ENCODE measurements at regions not wholly inside any gene's neighbourhood (a gene's known extent, or its start where the extent isn't known, plus 50 kb on each side); places are given as distances from the start of the nearest gene placed in this dataset.

DNA sequence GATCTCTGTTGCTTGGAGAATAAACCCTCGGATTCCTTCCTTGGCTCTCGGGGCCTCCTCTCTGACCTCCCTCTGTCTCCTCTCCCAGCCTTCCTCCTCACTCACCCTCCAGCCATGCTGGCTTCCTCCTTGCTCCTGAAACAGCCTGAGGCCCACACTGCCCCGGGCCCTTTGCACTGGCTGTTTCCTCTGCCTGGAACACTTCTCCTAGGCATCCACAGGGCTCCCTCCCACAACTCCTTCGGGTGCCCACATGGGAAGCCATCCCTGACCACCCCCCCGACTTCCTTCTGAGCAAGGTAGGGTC, 87.7 kb downstream of the CEBPB start:
- no peak overlapping the region for H3K4me2 ChIP-seq (ENCODE audit: control insufficient read depth, extremely low read depth, insufficient read depth, low read depth, low read length)
- DNase-seq (ENCODE audit: low read depth, low spot score) (no peak), FAIRE-seq (no peak)
- H3K27ac ChIP-seq (ENCODE audit: control insufficient read depth, insufficient read depth, low read length), result no peak overlapping the region
- H3K9me1 ChIP-seq (ENCODE audit: control insufficient read depth, extremely low read depth, insufficient read depth, low read length), result no peaks in the 10 kb centered on the region
- H3K27me3 ChIP-seq (ENCODE audit: control insufficient read depth, extremely low read depth, insufficient read depth, low read length), result peaks cover 8% of the 10 kb centered on the region
- no peak overlapping the region for H3K9ac ChIP-seq (ENCODE audit: control insufficient read depth, extremely low read depth, insufficient read depth, low read length)
- no peaks in the 10 kb centered on the region for H3K9me3 ChIP-seq (ENCODE audit: control insufficient read depth, low read depth, low read length)
- dilution Hi-C loops (cut with MboI; ENCODE audit: extremely low pct_ligation_motif_present, low sequenced_read_pairs), result no loop called here
- H2AFZ ChIP-seq (ENCODE audit: control insufficient read depth, low read length), result no peak overlapping the region
- H3K4me3 ChIP-seq (ENCODE audit: control insufficient read depth in 2 of 3, extremely low read depth in 1 of 3, insufficient read depth in 2 of 3, low read depth in 1 of 3, low read length in 3 of 3), result no peak overlapping the region
- H3K36me3 ChIP-seq (ENCODE audit: control insufficient read depth in 2 of 2, extremely low read depth in 1 of 2, insufficient read depth in 2 of 2, low read length in 2 of 2), result no peaks in the 10 kb centered on the region
- no peak for TF ChIP-seq EZH2 (IDR thresholded peaks at IDR 0.05; ENCODE audit: low read length)
- TF ChIP-seq, protein P1, sequence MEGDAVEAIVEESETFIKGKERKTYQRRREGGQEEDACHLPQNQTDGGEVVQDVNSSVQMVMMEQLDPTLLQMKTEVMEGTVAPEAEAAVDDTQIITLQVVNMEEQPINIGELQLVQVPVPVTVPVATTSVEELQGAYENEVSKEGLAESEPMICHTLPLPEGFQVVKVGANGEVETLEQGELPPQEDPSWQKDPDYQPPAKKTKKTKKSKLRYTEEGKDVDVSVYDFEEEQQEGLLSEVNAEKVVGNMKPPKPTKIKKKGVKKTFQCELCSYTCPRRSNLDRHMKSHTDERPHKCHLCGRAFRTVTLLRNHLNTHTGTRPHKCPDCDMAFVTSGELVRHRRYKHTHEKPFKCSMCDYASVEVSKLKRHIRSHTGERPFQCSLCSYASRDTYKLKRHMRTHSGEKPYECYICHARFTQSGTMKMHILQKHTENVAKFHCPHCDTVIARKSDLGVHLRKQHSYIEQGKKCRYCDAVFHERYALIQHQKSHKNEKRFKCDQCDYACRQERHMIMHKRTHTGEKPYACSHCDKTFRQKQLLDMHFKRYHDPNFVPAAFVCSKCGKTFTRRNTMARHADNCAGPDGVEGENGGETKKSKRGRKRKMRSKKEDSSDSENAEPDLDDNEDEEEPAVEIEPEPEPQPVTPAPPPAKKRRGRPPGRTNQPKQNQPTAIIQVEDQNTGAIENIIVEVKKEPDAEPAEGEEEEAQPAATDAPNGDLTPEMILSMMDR (optimal IDR thresholded peaks at IDR 0.05 in 1 of 3, IDR thresholded peaks at IDR 0.05 in 1 of 3, conservative IDR thresholded peaks at IDR 0.05 in 1 of 3; ENCODE audit: extremely low read depth in 1 of 3, insufficient read depth in 2 of 3, low read length in 3 of 3), result no peak
- no peaks in the 10 kb centered on the region for H3K79me2 ChIP-seq (ENCODE audit: control insufficient read depth, insufficient read depth, low read length)
- no peaks in the 10 kb centered on the region for H4K20me1 ChIP-seq (ENCODE audit: control insufficient read depth, extremely low read depth, insufficient read depth, low read length)
- H3K4me1 ChIP-seq (ENCODE audit: control insufficient read depth, extremely low read depth, insufficient read depth, low read length), result peaks cover 7% of the 10 kb centered on the region

DNA sequence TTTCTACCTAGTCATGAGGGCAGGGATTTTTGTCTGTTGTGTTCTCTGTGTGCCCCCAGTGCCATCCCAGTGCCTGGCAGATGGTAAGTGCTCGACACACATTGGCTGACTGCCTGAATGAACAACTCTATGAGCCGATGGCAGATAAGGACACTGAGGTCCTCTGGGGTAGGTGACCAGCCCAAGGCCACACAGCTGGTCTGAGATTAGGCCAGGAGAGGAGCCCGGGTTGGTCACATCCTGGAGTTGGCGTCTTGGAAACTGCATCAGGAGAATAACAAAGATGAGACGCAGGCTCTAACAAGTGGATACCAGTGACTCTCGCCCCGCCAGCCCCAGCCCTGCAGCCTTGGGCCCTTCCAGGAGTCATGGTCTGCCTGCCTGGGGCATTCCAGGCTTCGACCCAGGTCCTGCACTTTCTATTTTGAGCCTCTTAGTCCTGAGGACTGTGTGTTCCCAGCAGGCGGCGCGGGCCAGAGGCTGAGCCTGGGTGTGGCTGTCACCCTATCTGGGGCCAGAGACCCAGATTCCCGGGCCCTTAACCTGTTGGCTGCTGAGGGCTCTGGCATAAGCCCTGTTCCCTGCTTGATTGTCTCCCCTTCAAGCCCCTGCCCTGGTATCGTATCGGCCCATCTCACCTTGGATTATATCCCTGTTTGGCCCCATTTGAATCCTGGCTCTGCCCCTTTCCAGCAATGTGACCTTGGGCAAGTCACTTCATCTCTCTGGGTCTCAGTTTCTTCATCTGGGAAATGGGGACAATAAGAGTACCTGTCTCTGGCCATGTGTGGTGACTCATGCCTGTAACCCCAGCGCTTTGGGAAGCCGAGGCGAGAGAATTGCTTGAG, 88.3 kb downstream of the CEBPB start:
- Histone ChIP-seq H2AFZ (ENCODE audit: control insufficient read depth, low read length) (no peak overlapping the region), H3K9me3 (ENCODE audit: control insufficient read depth, low read depth, low read length) (no peaks in the 10 kb centered on the region), H3K27ac (ENCODE audit: control insufficient read depth, insufficient read depth, low read length) (no peak overlapping the region), H3K4me1 (ENCODE audit: control insufficient read depth, extremely low read depth, insufficient read depth, low read length) (peaks cover 10% of the 10 kb centered on the region), H3K36me3 (ENCODE audit: control insufficient read depth in 2 of 2, extremely low read depth in 1 of 2, insufficient read depth in 2 of 2, low read length in 2 of 2) (no peaks in the 10 kb centered on the region), H3K9me1 (ENCODE audit: control insufficient read depth, extremely low read depth, insufficient read depth, low read length) (no peaks in the 10 kb centered on the region), H4K20me1 (ENCODE audit: control insufficient read depth, extremely low read depth, insufficient read depth, low read length) (no peaks in the 10 kb centered on the region), H3K4me2 (ENCODE audit: control insufficient read depth, extremely low read depth, insufficient read depth, low read depth, low read length) (no peak overlapping the region), H3K27me3 (ENCODE audit: control insufficient read depth, extremely low read depth, insufficient read depth, low read length) (peaks cover 8% of the 10 kb centered on the region), H3K4me3 (ENCODE audit: control insufficient read depth in 2 of 3, extremely low read depth in 1 of 3, insufficient read depth in 2 of 3, low read depth in 1 of 3, low read length in 3 of 3) (no peak overlapping the region), H3K9ac (ENCODE audit: control insufficient read depth, extremely low read depth, insufficient read depth, low read length) (no peak overlapping the region), H3K79me2 (ENCODE audit: control insufficient read depth, insufficient read depth, low read length) (no peaks in the 10 kb centered on the region)
- TF ChIP-seq, protein P1 (optimal IDR thresholded peaks at IDR 0.05 in 1 of 3, IDR thresholded peaks at IDR 0.05 in 1 of 3, conservative IDR thresholded peaks at IDR 0.05 in 1 of 3; ENCODE audit: extremely low read depth in 1 of 3, insufficient read depth in 2 of 3, low read length in 3 of 3), result peak; percentile 23 to 58 (median 28)
- TF ChIP-seq EZH2 (IDR thresholded peaks at IDR 0.05; ENCODE audit: low read length), result no peak
- dilution Hi-C loops (cut with MboI; ENCODE audit: extremely low pct_ligation_motif_present, low sequenced_read_pairs), result no loop called here
- DNase-seq (ENCODE audit: low read depth, low spot score), result no peak
- FAIRE-seq, result no peak

All from keratinocyte (primary cell).